MCF 10A (cell line): ENCODE measurements at regions not wholly inside any gene's neighbourhood (a gene's known extent, or its start where the extent isn't known, plus 50 kb on each side); places are given as distances from the start of the nearest gene placed in this dataset.

Experiments used
- BruUV-seq: library from RNA; stranded (reverse); fragments of 400-500 nt; replicated peaks from 2 replicates; lab custom pipeline; 2021; lab: Mats Ljungman, UMichigan
- CTCF ChIA-PET: fragments of 300-600 bp; sonication (Branson Sonifier 250); formaldehyde crosslinking; extraction: SDS; loops from one replicate; lab custom pipeline; 2021; ENCODE audit warnings: antibody characterized with exemption, inconsistent platforms; lab: Yijun Ruan, JAX
- POLR2A ChIA-PET: fragments of 300-600, 350-650 bp; sonication (Branson Sonifier 250); formaldehyde crosslinking; extraction: SDS; loops from one replicate; lab custom pipeline; 2020; ENCODE audit warnings: antibody characterized with exemption, inconsistent platforms; lab: Yijun Ruan, JAX
- DNase-seq: peaks from one replicate; pipeline ENCODE4 v3.0.0-alpha.2; 2018; ENCODE audit not compliant: unreplicated experiment
- H3K27ac Mint-ChIP-seq: one replicate; pipeline ENCODE4 v1.8.0; 2022; ENCODE audit warnings: mild to moderate bottlenecking, low read depth, mixed read lengths; ENCODE audit not compliant: unreplicated experiment
- H3K27me3 Mint-ChIP-seq: one replicate; pipeline ENCODE4 v1.8.0; 2022; ENCODE audit warnings: mixed read lengths; ENCODE audit not compliant: insufficient read depth, unreplicated experiment
- H3K36me3 Mint-ChIP-seq: one replicate; pipeline ENCODE4 v1.8.0; 2022; ENCODE audit warnings: mild to moderate bottlenecking, moderate library complexity, mixed read lengths; ENCODE audit not compliant: insufficient read depth, unreplicated experiment
- H3K4me1 Mint-ChIP-seq: one replicate; pipeline ENCODE4 v1.8.0; 2022; ENCODE audit warnings: mixed read lengths; ENCODE audit not compliant: insufficient read depth, unreplicated experiment
- H3K4me3 Mint-ChIP-seq: one replicate; pipeline ENCODE4 v1.8.0; 2022; ENCODE audit warnings: mild to moderate bottlenecking, moderate library complexity, mixed read lengths; ENCODE audit not compliant: unreplicated experiment
- H3K9me3 Mint-ChIP-seq: one replicate; pipeline ENCODE4 v1.8.0; 2022; ENCODE audit warnings: mixed read lengths; ENCODE audit not compliant: unreplicated experiment
- CTCF ChIP-seq: fragments of 200-600 bp; IDR thresholded peaks from one replicate; pipeline ENCODE4 v1.8.0; 2022; ENCODE audit warnings: antibody characterized with exemption, mild to moderate bottlenecking; ENCODE audit not compliant: unreplicated experiment
- intact Hi-C: fragments of 100-400 bp; cut with micrococcal nuclease; formaldehyde crosslinking; loops from 2 replicates; pipeline ENCODE4 v1.14.1; 2022

DNA sequence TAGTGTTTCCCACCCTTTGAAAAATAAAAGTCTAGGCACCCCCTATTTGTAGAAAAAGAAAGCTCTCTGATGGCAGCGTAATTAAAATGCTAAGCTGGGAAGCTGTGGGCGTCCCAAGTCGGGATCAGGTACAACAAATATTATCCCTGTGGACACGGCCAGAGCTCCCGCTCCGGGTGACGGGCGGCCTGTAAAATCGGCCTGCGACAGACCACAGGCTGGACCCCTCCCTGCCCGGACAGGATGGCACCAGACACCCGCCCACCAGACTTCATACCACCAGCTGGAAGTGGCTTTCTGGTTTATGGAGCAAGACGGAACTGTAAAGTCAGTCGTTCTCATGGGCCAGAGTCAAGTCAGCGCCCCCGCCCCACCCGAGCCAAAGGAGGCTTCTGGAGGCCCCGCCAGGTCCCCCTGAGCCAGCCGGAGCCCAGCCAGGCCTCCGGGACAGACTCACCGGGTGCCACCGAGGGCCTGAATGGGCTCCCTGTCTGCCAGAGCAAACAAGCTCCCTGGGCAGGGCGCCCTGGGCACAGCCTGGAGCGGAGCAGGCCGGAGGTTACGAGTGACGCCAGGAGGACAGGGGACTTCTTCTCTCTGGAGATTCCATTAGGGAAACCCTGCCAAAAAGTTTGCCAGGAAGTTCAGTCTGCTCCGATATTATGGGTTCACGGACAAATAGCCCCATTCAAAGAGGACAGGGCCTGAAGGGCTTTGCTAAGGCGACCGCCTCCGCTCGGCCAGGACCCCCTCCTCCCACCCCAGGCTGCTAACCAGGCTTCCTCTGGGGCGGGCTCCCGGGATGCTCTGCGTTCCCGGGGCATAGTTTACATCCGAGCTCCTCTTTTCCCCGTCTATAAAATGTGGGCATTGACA, 173.7 kb downstream of the ERCC6L2 start:
- Mint-ChIP-seq H3K27ac (no peak overlapping the region), H3K36me3 (peaks cover 6% of the 10 kb centered on the region), H3K4me1 (no peaks in the 10 kb centered on the region), H3K27me3 (peaks cover 22% of the 10 kb centered on the region), H3K4me3 (no peak overlapping the region), H3K9me3 (no peaks in the 10 kb centered on the region)
- intact Hi-C loops: no loop called here
- POLR2A ChIA-PET: no interaction called here
- BruUV-seq: no TSS peak
- no peak for DNase-seq
- CTCF ChIA-PET: interaction anchor here (0.5 kb wide), 1 partner anchor 105 kb away, joined by 3 read pairs; no protein-coding TSS in a partner anchor
- no peak for TF ChIP-seq CTCF

GRCh38 chr9:96048104-96048955, 172.8 kb downstream of the ERCC6L2 start:
- peaks cover under 1% of the 10 kb centered on the region for H3K36me3 Mint-ChIP-seq
- intact Hi-C loops: no loop called here
- no peak for TF ChIP-seq CTCF
- no peaks in the 10 kb centered on the region for H3K4me1 Mint-ChIP-seq
- no peak for DNase-seq
- H3K27me3 Mint-ChIP-seq: peaks cover 22% of the 10 kb centered on the region
- H3K27ac Mint-ChIP-seq: no peak overlapping the region
- BruUV-seq: no TSS peak
- ChIA-PET POLR2A (no interaction called here), CTCF (interaction anchor here (0.6 kb wide), 1 partner anchor 12 kb away, joined by 3 read pairs; no protein-coding TSS in a partner anchor)
- H3K4me3 Mint-ChIP-seq: no peak overlapping the region
- no peaks in the 10 kb centered on the region for H3K9me3 Mint-ChIP-seq

DNA sequence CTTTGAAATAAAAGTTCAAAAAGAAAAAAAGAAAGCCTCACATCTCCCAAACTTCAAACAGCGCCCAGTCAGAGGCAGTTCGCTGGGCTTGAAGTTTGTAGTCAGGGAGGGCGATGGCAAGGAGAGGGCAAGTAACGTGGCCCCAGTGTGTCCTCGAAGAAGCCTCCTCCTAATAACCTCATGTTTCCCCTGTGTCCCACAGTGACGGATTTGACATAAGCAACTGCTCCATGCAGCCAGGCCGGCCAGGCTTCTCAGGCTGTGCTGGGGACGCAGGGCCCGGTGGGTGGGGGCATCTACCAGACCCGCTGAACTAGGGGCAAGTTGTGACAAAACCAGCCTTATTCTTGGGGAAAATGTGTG, 172.2 kb downstream of the ERCC6L2 start:
- BruUV-seq: no TSS peak
- Mint-ChIP-seq H3K36me3 (no peaks in the 10 kb centered on the region), H3K4me1 (no peaks in the 10 kb centered on the region), H3K27me3 (peaks cover 22% of the 10 kb centered on the region), H3K27ac (no peak overlapping the region), H3K9me3 (no peaks in the 10 kb centered on the region), H3K4me3 (no peak overlapping the region)
- TF ChIP-seq CTCF: no peak
- POLR2A ChIA-PET: no interaction called here
- no peak for DNase-seq
- CTCF ChIA-PET: interaction anchor here (0.6 kb wide), 1 partner anchor 13 kb away, joined by 3 read pairs; no protein-coding TSS in a partner anchor
- intact Hi-C loops: no loop called here

DNA sequence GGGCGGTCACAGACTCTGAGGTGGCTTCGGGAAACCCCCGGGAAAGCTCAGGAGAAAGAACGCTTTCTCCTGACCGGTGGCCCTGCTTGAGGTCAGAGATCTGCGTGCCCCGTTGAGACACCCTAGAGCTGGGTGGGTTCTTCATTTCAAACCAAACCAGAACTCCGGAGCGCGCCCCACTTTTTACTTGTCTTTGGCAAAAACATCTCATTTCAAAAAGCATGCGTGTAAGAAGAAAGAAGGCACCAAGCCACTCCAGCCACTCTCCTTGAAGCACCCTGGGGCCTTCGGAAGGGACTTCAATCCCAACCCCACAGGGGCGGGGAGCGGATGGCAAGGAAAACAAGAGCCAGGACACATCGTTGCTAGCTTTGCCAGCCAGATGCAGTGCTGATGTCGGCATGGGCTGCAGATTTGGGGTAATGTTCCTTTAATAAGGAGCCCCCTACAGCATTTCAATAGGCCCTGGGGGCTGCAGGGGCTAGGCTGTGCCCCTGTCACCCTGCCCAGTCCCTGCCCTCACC, 171.7 kb downstream of the ERCC6L2 start:
- Mint-ChIP-seq H3K27ac (no peak overlapping the region), H3K4me1 (no peaks in the 10 kb centered on the region), H3K4me3 (no peak overlapping the region), H3K36me3 (no peaks in the 10 kb centered on the region), H3K9me3 (no peaks in the 10 kb centered on the region), H3K27me3 (peaks cover 22% of the 10 kb centered on the region)
- intact Hi-C loops: no loop called here
- TF ChIP-seq CTCF: no peak
- DNase-seq: no peak
- POLR2A ChIA-PET: no interaction called here
- BruUV-seq: no TSS peak
- CTCF ChIA-PET: no interaction called here
